Ascending aorta (tissue), 2 donors: ENCODE measurements at regions not wholly inside any gene's neighbourhood (a gene's known extent, or its start where the extent isn't known, plus 50 kb on each side); places are given as distances from the start of the nearest gene placed in this dataset.

Experiments used
- DNase-seq, 2 donors: peaks; one replicate each; pipeline ENCODE4 v3.0.0-alpha.2; 2019; ENCODE audit warnings: low spot score in 2 of 2
- H3K27ac ChIP-seq, 2 donors: fragments of 200-600 bp; sonication (generic); one replicate each; pipeline ENCODE4 v1.5.1; 2016 to 2017; ENCODE audit warnings: mild to moderate bottlenecking in 1 of 2
- H3K27me3 ChIP-seq: fragments of 200-600 bp; sonication (generic); one replicate; pipeline ENCODE4 v1.5.1; 2017
- H3K36me3 ChIP-seq, 2 donors: fragments of 200-600 bp; sonication (generic); one replicate each; pipeline ENCODE4 v1.5.1; 2016
- H3K4me1 ChIP-seq, 2 donors: fragments of 200-600 bp; sonication (generic); one replicate each; pipeline ENCODE4 v1.5.1; 2016 to 2017; ENCODE audit warnings: mild to moderate bottlenecking in 1 of 2
- H3K4me3 ChIP-seq, 2 donors: fragments of 200-600 bp; sonication (generic); one replicate each; pipeline ENCODE4 v1.5.1; 2016 to 2017; ENCODE audit warnings: mild to moderate bottlenecking in 1 of 2
- H3K9me3 ChIP-seq, 2 donors: fragments of 200-600 bp; sonication (generic); one replicate each; pipeline ENCODE4 v1.5.1; 2016
- CTCF ChIP-seq, 3 experiments: fragments of 200-600 bp in 2 of 3; fragments of 450-650 bp in 1 of 3; sonication (generic) in 2 of 3; IDR thresholded peaks; one replicate each; pipeline ENCODE4 v1.5.1; 2016 to 2019; ENCODE audit warnings: antibody characterized with exemption in 3 of 3, mild to moderate bottlenecking in 1 of 3, moderate library complexity in 1 of 3
- intact Hi-C: fragments of 100-400 bp; cut with DNase I; formaldehyde crosslinking; loops from one replicate; pipeline ENCODE4 v1.15.1; 2023

DNA sequence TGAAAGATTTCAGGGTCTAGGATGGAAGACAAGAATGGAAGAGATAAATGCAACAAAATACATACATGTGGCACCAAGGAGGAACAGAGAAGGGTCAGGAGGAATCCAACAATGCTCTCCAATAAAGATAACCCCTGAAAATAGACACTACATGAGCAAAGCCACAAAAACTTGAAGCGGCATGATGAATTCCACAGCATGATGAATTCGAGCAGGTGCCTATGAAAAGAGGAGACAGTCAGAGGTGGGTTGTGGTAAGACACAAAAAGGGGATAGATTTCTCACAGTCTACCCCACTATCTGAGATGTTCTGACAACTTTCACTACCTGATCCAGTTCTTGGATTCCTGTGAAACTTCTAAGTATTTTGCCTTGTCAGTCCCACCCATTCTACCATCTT lies 81.5 kb upstream of the PAPPA start:
- H3K27ac ChIP-seq, result no peak overlapping the region
- no peaks in the 10 kb centered on the region for H3K4me1 ChIP-seq
- intact Hi-C loops, result no loop called here
- no peak for TF ChIP-seq CTCF (IDR thresholded peaks at IDR 0.05)
- H3K36me3 ChIP-seq, result no peaks in the 10 kb centered on the region
- no peak overlapping the region for H3K4me3 ChIP-seq
- H3K9me3 ChIP-seq, result no peaks in the 10 kb centered on the region
- no peak for DNase-seq
- no peaks in the 10 kb centered on the region for H3K27me3 ChIP-seq

DNA sequence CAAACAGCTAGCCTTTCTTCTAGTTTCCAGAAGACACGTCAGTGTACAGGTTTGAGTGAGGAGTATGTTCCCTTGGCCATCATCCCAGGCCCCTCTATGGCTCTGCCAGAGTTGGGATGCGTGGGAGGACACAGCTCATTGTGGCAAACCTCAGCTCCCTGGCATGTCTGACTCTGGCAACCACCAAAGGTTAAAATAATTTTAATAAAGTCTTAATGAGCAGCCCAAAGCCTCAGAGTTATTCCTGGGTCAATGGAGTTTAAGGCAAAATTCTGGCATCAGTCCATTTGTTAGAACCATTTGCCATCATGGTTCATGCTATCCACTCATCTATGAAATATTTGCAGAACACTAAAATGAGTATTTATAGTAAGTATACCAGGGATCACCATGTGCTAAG lies 79.8 kb upstream of the PAPPA start:
- H3K9me3 ChIP-seq, result no peaks in the 10 kb centered on the region
- no peaks in the 10 kb centered on the region for H3K4me1 ChIP-seq
- DNase-seq, result no peak
- no peak for TF ChIP-seq CTCF (IDR thresholded peaks at IDR 0.05)
- H3K4me3 ChIP-seq, result no peak overlapping the region
- H3K36me3 ChIP-seq, result no peaks in the 10 kb centered on the region
- no peak overlapping the region for H3K27ac ChIP-seq
- no peaks in the 10 kb centered on the region for H3K27me3 ChIP-seq
- intact Hi-C loops, result no loop called here

GRCh38 chr9:116074658-116075057 lies 78.9 kb upstream of the PAPPA start:
- no peak overlapping the region for H3K4me3 ChIP-seq
- intact Hi-C loops, result no loop called here
- H3K27me3 ChIP-seq, result no peaks in the 10 kb centered on the region
- H3K9me3 ChIP-seq, result no peaks in the 10 kb centered on the region
- no peaks in the 10 kb centered on the region for H3K36me3 ChIP-seq
- H3K4me1 ChIP-seq, result no peaks in the 10 kb centered on the region
- no peak for DNase-seq
- no peak for TF ChIP-seq CTCF (IDR thresholded peaks at IDR 0.05)
- H3K27ac ChIP-seq, result no peak overlapping the region

GRCh38 chr9:116075191-116075590 lies 78.4 kb upstream of the PAPPA start:
- H3K4me1 ChIP-seq, result no peaks in the 10 kb centered on the region

GRCh38 chr9:116078640-116079039 lies 75.0 kb upstream of the PAPPA start:
- Histone ChIP-seq H3K4me1 (no peaks in the 10 kb centered on the region), H3K27ac (no peak overlapping the region)
- no peak for DNase-seq

More at GRCh38 chr9:116075191-116075590, 78.4 kb upstream of the PAPPA start:
- intact Hi-C loops, result no loop called here
- Histone ChIP-seq H3K27me3 (no peaks in the 10 kb centered on the region), H3K27ac (no peak overlapping the region), H3K36me3 (no peaks in the 10 kb centered on the region), H3K9me3 (no peaks in the 10 kb centered on the region), H3K4me3 (no peak overlapping the region)
- no peak for DNase-seq
- no peak for TF ChIP-seq CTCF (IDR thresholded peaks at IDR 0.05)

More at GRCh38 chr9:116078640-116079039, 75.0 kb upstream of the PAPPA start:
- no peak for TF ChIP-seq CTCF (IDR thresholded peaks at IDR 0.05)
- intact Hi-C loops, result no loop called here
- Histone ChIP-seq H3K36me3 (no peaks in the 10 kb centered on the region), H3K4me3 (no peak overlapping the region), H3K27me3 (no peaks in the 10 kb centered on the region), H3K9me3 (no peaks in the 10 kb centered on the region)
